ENCODE measurements at regions not wholly inside any gene's neighbourhood (a gene's known extent, or its start where the extent isn't known, plus 50 kb on each side); places are given as distances from the start of the nearest gene placed in this dataset.

GRCh38 chr17:36786867-36787266 is 150.4 kb upstream of the LHX1 start (continued):
- TF ChIP-seq STAT6 (CRISPR knock-in tag; conservative IDR thresholded peaks at IDR 0.05; ENCODE audit: low read depth) (no peak), ELF4 (CRISPR knock-in tag; IDR thresholded peaks at IDR 0.05; ENCODE audit: low read depth) (no peak), GABPB1 (CRISPR knock-in tag; IDR thresholded peaks at IDR 0.05) (no peak), ZNF425 (CRISPR knock-in tag; conservative IDR thresholded peaks at IDR 0.05) (no peak), AR (CRISPR knock-in tag; IDR thresholded peaks at IDR 0.05) (no peak), ZBTB21 (CRISPR knock-in tag; IDR thresholded peaks at IDR 0.05; ENCODE audit: borderline replicate concordance) (no peak), SP1 (CRISPR knock-in tag; conservative IDR thresholded peaks at IDR 0.05) (no peak), ESRRA (CRISPR knock-in tag; IDR thresholded peaks at IDR 0.05; ENCODE audit: borderline replicate concordance) (no peak), E2F5 (CRISPR knock-in tag; IDR thresholded peaks at IDR 0.05) (no peak), ZNF121 (CRISPR knock-in tag; IDR thresholded peaks at IDR 0.05) (no peak), ARID4B (CRISPR knock-in tag; IDR thresholded peaks at IDR 0.05; ENCODE audit: borderline replicate concordance) (no peak)

GRCh38 chr17:36791150-36791941 is 145.9 kb upstream of the LHX1 start:
- no peaks in the 10 kb centered on the region; the same call in 1 of the 2 replicates for H3K27me3 Mint-ChIP-seq (ENCODE audit: low read depth)
- H3K9me3 Mint-ChIP-seq = no peaks in the 10 kb centered on the region
- no peak overlapping the region for H3K4me3 Mint-ChIP-seq
- CTCF ChIA-PET = interaction anchor here (0.8 to 1.7 kb wide), 10 partner anchors 21 to 257 kb away, joined by 3 to 6 read pairs (median 4); no protein-coding TSS in a partner anchor
- H3K27ac Mint-ChIP-seq = no peak overlapping the region
- DNase-seq (ENCODE audit: low spot score) (no peak), ATAC-seq (0 out of 2 replicates have a peak, but pooled peaks have one; percentile 16)
- peaks cover 19% of the 10 kb centered on the region for H3K4me1 Mint-ChIP-seq
- H3K36me3 Mint-ChIP-seq = no peaks in the 10 kb centered on the region
- POLR2A ChIA-PET = interaction anchor here (1.3 kb wide), 1 partner anchor 9 kb away, joined by 3 read pairs; no protein-coding TSS in a partner anchor
- no peak for TF ChIP-seq JUN (CRISPR knock-in tag; IDR thresholded peaks at IDR 0.05)
- TF ChIP-seq ZNF671 (CRISPR knock-in tag; IDR thresholded peaks at IDR 0.05) = no peak
- no peak for TF ChIP-seq FOXK1 (CRISPR knock-in tag; IDR thresholded peaks at IDR 0.05)
- TF ChIP-seq ATF3 (CRISPR knock-in tag; conservative IDR thresholded peaks at IDR 0.05) = no peak
- no peak for TF ChIP-seq ATF6 (CRISPR knock-in tag; IDR thresholded peaks at IDR 0.05)

Data from WTC11 (cell line).